AML-193 (cell line): ENCODE measurements at regions not wholly inside any gene's neighbourhood (a gene's known extent, or its start where the extent isn't known, plus 50 kb on each side); places are given as distances from the start of the nearest gene placed in this dataset.

Experiments used
- DNase-seq, 2 experiments: peaks; one replicate each; lab custom pipeline; 2025; lab: John Stamatoyannopoulos, UW

DNA sequence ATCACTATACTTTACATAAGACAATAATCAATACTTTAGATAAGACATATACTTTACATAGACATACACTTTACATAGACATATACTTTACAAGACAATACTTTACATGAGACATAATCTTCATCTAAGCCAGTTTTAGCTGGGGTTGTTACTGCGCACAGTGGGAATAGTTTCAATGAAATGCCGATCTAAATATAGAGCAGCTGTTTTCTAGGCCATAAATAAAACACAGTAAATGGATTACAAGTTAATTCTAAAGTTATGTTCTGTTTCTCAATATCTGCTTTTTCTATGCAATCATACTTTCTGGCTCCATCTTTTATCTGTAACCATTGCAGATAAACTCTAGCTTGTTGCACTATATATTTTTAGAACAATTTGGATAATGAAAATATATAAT lies 1470.6 kb upstream of the PABPC4L start:
- DNase-seq, result no peak

DNA sequence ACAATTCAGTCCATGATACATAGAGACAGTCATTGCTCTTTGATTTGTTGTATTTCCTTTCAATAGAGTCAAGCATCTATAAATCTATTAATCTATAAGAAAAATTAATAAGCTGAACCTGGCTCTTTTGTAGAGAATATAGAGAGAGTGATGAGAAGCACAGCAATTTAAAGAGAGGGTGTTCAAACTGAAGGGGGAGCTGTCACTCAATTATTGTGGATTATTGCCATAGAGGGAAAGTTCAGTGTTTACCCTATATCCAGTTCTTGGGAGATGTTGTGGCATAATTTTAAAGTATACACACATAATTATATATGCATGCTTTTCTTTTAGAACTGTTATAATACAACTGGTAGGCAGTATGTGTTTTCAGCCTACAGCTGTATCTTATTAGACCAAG lies 1469.0 kb upstream of the PABPC4L start:
- DNase-seq, result no peak
